Ascending aorta (tissue), 2 donors: ENCODE measurements at regions not wholly inside any gene's neighbourhood (a gene's known extent, or its start where the extent isn't known, plus 50 kb on each side); places are given as distances from the start of the nearest gene placed in this dataset.

Source experiments
- DNase-seq, 2 donors: peaks; one replicate each; pipeline ENCODE4 v3.0.0-alpha.2; 2019; ENCODE audit warnings: low spot score in 2 of 2
- H3K27ac ChIP-seq, 2 donors: fragments of 200-600 bp; sonication (generic); one replicate each; pipeline ENCODE4 v1.5.1; 2016 to 2017; ENCODE audit warnings: mild to moderate bottlenecking in 1 of 2
- H3K27me3 ChIP-seq: fragments of 200-600 bp; sonication (generic); one replicate; pipeline ENCODE4 v1.5.1; 2017
- H3K36me3 ChIP-seq, 2 donors: fragments of 200-600 bp; sonication (generic); one replicate each; pipeline ENCODE4 v1.5.1; 2016
- H3K4me1 ChIP-seq, 2 donors: fragments of 200-600 bp; sonication (generic); one replicate each; pipeline ENCODE4 v1.5.1; 2016 to 2017; ENCODE audit warnings: mild to moderate bottlenecking in 1 of 2
- H3K4me3 ChIP-seq, 2 donors: fragments of 200-600 bp; sonication (generic); one replicate each; pipeline ENCODE4 v1.5.1; 2016 to 2017; ENCODE audit warnings: mild to moderate bottlenecking in 1 of 2
- H3K9me3 ChIP-seq, 2 donors: fragments of 200-600 bp; sonication (generic); one replicate each; pipeline ENCODE4 v1.5.1; 2016
- intact Hi-C: fragments of 100-400 bp; cut with DNase I; formaldehyde crosslinking; loops from one replicate; pipeline ENCODE4 v1.15.1; 2023
- TF ChIP-seq, protein P1 (sequence below), 3 experiments: fragments of 200-600 bp in 2 of 3; fragments of 450-650 bp in 1 of 3; sonication (generic) in 2 of 3; IDR thresholded peaks; one replicate each; pipeline ENCODE4 v1.5.1; 2016 to 2019; ENCODE audit warnings: antibody characterized with exemption in 3 of 3, mild to moderate bottlenecking in 1 of 3, moderate library complexity in 1 of 3

DNA sequence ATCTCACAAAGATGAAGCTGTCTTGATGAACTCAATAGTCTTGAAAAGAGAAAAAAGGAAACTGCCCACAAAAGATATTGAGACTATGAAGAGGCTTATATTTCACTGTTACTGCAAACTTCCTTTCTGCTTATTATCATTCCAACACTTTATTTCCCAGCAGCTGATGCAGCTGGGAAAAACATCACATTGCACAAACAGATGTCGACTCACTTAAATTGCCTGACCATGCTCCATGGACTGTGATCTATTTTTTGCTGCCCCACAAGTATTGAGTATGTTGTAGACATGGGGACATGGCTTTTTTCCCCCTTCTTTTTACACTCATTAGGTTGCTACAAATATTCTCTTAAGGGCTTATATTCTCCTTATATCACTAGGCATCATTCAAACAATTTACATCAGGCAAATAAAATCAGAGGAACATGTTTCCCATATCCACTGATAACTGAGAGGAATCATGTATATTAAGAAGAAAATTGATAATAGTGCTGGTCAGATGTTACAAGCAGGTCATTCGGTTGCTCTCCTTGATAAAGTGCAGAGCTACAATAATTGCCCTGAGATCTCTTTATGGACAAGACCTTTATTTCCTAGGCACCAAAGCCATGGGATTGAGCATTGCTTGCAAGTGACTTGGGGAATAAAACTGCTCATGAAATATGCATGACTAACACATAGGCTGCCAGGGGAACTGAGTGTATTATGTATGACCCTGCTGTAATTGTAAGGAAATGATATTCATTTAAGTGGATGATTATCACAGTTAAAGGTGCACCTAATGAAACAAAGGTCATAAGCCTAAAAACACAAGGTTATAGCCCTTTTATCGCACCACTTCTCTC is 509.9 kb downstream of the ZNF608 start:
- intact Hi-C loops: no loop called here
- TF ChIP-seq, protein P1, sequence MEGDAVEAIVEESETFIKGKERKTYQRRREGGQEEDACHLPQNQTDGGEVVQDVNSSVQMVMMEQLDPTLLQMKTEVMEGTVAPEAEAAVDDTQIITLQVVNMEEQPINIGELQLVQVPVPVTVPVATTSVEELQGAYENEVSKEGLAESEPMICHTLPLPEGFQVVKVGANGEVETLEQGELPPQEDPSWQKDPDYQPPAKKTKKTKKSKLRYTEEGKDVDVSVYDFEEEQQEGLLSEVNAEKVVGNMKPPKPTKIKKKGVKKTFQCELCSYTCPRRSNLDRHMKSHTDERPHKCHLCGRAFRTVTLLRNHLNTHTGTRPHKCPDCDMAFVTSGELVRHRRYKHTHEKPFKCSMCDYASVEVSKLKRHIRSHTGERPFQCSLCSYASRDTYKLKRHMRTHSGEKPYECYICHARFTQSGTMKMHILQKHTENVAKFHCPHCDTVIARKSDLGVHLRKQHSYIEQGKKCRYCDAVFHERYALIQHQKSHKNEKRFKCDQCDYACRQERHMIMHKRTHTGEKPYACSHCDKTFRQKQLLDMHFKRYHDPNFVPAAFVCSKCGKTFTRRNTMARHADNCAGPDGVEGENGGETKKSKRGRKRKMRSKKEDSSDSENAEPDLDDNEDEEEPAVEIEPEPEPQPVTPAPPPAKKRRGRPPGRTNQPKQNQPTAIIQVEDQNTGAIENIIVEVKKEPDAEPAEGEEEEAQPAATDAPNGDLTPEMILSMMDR (IDR thresholded peaks at IDR 0.05): no peak
- H3K4me3 ChIP-seq: no peak overlapping the region

DNA sequence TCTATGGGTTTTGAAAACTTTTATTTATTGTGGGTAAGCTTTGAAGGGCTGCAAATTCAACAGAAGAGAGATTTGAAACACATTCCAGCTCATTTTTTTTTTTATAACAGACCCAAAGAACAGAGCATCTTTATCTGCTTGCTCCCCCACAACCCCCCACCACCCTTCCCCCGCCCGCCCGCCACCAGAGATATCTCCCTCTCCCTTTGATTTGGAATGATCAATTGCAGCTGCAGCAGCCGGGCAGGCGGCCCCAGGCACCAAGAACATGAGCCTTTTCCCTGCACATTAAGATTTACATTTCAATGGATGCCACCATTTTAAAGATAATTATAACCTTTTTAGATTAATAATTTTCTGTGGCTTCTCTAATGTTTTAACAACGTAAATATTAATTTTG is 510.9 kb downstream of the ZNF608 start:
- no peak for DNase-seq
- no peak overlapping the region for H3K27ac ChIP-seq
- no peaks in the 10 kb centered on the region for H3K36me3 ChIP-seq
- TF ChIP-seq, protein P1 (IDR thresholded peaks at IDR 0.05): no peak
- no peak overlapping the region for H3K4me3 ChIP-seq
- H3K4me1 ChIP-seq: no peaks in the 10 kb centered on the region
- H3K27me3 ChIP-seq: no peaks in the 10 kb centered on the region
- H3K9me3 ChIP-seq: peaks cover 0 to 13% of the 10 kb centered on the region in 2 donors
- intact Hi-C loops: no loop called here

More for the DNA sequence above, 509.9 kb downstream of the ZNF608 start:
- no peaks in the 10 kb centered on the region for H3K27me3 ChIP-seq
- H3K9me3 ChIP-seq: peaks cover 0 to 13% of the 10 kb centered on the region in 2 donors
- H3K27ac ChIP-seq: no peak overlapping the region
- no peaks in the 10 kb centered on the region for H3K36me3 ChIP-seq
- no peak for DNase-seq
- no peaks in the 10 kb centered on the region for H3K4me1 ChIP-seq

DNA sequence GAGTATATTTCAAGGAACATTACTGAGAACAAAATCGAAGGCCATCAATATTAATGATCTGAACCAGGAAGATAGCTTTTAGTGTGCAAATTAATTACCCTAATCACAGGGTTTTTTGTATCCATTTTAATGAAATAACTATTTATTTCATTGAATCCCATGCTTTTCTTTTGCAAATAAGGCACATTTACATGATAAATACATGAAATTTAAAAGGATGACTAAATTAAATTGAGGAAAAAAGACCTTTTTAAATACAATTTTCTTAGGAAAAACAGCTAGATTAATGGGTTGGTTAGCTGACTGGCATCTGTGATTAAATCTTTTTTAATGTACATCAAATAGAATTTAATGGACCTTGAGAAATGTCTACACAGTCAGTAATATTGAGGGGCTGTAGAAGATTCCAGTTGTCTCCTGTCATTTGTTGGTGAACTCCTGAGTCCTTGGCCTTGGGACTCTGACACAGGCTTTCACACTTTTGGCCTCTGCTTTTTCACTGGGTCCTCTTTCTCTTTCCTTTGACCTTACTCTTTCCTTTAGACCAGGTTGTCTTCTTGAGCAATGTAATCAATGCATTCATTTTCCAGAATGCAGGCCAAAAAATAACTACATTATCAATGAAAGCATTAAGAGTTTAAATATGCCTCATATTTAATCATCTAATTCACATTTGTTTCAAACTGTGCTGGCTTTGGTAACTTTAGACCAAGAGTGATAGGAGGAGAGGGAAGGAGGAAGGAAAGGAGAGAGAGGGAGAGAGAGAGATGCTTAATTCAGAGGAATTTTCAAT is 511.5 kb downstream of the ZNF608 start:
- TF ChIP-seq, protein P1 (IDR thresholded peaks at IDR 0.05): no peak
- no peak for DNase-seq
- H3K4me3 ChIP-seq: no peak overlapping the region
- no peaks in the 10 kb centered on the region for H3K4me1 ChIP-seq
- H3K27me3 ChIP-seq: no peaks in the 10 kb centered on the region
- no peaks in the 10 kb centered on the region for H3K36me3 ChIP-seq
- no peak overlapping the region for H3K27ac ChIP-seq
- peaks cover 0 to 7% of the 10 kb centered on the region in 2 donors for H3K9me3 ChIP-seq
- intact Hi-C loops: no loop called here

GRCh38 chr5:124234022-124234769 is 512.2 kb downstream of the ZNF608 start:
- H3K36me3 ChIP-seq: no peaks in the 10 kb centered on the region
- TF ChIP-seq, protein P1 (IDR thresholded peaks at IDR 0.05): no peak
- DNase-seq: no peak
- H3K4me1 ChIP-seq: no peaks in the 10 kb centered on the region
- intact Hi-C loops: no loop called here
- no peaks in the 10 kb centered on the region for H3K9me3 ChIP-seq
- no peaks in the 10 kb centered on the region for H3K27me3 ChIP-seq
- no peak overlapping the region for H3K27ac ChIP-seq
- H3K4me3 ChIP-seq: no peak overlapping the region

DNA sequence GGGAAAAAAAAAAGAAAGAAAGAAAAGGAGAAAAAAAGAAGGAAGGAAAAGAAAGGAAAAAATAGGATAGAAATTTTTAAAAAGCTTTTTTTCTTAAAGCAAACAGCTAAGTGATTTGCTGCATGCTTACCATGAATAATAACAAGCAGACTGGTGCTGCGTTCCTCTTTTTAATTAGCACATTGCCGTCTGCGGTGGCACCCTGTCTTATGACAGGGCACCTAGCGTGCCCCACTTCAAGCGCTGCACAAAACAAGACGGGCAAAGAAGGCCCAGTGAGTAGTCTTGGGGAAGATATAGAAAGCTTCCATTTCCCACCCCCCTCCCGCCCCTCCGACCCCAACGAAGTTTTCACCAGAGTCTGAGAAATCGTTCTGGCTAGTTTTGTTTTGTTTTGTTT is 513.9 kb downstream of the ZNF608 start:
- H3K27me3 ChIP-seq: no peaks in the 10 kb centered on the region
- TF ChIP-seq, protein P1 (IDR thresholded peaks at IDR 0.05): no peak
- intact Hi-C loops: no loop called here
- no peaks in the 10 kb centered on the region for H3K4me1 ChIP-seq
- DNase-seq: no peak
- H3K27ac ChIP-seq: no peak overlapping the region
- no peaks in the 10 kb centered on the region for H3K9me3 ChIP-seq
- no peak overlapping the region for H3K4me3 ChIP-seq
- no peaks in the 10 kb centered on the region for H3K36me3 ChIP-seq
